PC-9 (cell line): ENCODE measurements at regions not wholly inside any gene's neighbourhood (a gene's known extent, or its start where the extent isn't known, plus 50 kb on each side); places are given as distances from the start of the nearest gene placed in this dataset.

ENCODE experiments used
- CTCF ChIP-seq: fragments of 200-600 bp; sonication (generic); conservative IDR thresholded peaks from 2 replicates; pipeline ENCODE4 v1.6.1; 2017; ENCODE audit warnings: mixed run types, antibody characterized with exemption, mild to moderate bottlenecking, moderate library complexity
- EZH2 ChIP-seq: fragments of 200-600 bp; sonication (generic); IDR thresholded peaks from 2 replicates; pipeline ENCODE4 v1.8.0; 2017; ENCODE audit warnings: antibody characterized with exemption, low read depth

GRCh38 chr2:236483102-236483501 lies 86.5 kb upstream of the ACKR3 start:
- TF ChIP-seq CTCF, result no peak
- no peak for TF ChIP-seq EZH2
